GM19238 (cell line): ENCODE measurements at regions not wholly inside any gene's neighbourhood (a gene's known extent, or its start where the extent isn't known, plus 50 kb on each side); places are given as distances from the start of the nearest gene placed in this dataset.
"Not testable (repeated sequence)": the region's sequence is repeated elsewhere in the genome, so short reads cannot be mapped to it uniquely, and the experiment has no call there.

ENCODE experiments used
- DNase-seq: peaks from one replicate; pipeline ENCODE4 v3.0.0; 2011; ENCODE audit warnings: low spot score; ENCODE audit not compliant: insufficient read length

- no peak for DNase-seq
These were observed 196.2 kb upstream of the SMIM30 start for GRCh38 chr7:113314594-113314993.

DNA sequence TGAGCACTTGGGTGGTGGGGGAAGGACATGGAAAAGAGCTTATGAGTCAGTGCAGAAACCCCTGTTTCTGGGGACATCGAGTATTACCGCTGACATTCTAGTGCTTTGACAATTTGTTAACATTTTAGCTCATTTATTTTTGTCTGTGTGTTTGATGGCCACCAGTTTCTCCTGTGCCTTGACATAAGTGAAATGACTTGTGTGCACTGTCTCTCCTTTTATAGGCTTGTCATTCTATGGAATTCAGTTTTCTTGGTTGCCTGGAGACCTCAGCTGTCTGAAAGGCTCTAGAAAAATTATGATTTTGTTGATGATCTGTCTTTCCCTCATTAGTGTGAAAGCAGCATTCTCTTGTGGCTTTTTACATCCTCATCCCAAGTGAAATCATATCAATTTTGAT lies 190.0 kb upstream of the SMIM30 start:
- DNase-seq, result no peak

DNA sequence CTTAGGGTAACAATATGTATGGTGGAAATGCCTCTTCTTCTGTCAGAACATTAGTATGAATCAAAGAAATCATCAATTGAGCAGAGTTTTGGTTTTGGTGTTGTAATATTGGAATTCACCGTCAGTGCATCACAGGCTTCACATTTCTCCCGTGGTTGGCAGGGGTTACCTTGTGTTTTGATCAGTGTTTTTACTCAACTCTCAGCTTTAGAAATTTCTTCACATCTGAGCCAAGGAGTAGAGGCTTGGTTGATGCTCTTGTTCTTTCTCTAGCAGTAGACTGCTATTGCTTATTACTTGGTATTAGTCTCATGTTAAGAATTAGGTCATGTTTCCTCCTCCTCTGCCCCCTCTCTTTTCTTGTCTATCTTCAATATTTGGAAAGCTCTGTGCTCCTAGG lies 188.8 kb upstream of the SMIM30 start:
- no peak for DNase-seq

DNA sequence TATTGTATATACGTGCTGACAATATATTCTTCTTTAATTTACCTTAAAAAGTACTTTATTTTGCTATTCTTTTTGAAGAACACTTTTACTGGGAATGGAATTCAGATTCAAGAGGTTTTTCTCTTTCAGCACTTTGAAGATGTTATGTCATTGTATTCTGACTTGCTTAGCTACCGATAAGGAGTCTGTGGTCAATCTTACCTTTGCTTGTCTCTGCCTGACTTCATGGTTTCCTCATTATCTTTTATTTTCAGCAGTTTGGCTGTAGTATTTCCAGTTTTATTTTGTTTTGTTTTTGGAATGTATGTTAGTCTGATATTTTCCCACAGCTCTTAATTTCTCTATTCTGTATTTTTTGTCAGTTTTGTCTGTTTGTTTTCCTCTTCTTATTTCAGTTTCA lies 187.9 kb upstream of the SMIM30 start:
- DNase-seq, result no peak

GRCh38 chr7:113304104-113304503 lies 185.8 kb upstream of the SMIM30 start:
- DNase-seq, result no peak

DNA sequence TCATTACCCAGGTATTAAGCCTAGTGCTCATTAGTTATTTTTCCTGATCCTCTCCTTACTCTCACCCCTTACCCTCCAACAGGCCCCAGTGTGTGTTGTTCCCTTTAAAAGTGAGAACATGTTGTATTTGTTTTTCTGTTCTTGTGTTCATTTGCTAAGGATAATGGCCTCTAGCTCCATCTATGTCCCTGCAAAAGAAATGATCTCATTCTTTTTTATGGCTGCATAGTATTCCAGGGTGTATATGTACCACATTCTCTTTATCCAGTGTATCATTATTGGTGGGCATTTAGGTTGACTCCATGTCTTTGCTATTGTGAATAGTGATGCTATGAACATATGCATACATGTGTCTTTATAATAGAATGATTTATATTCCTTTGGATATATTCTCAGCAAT lies 185.0 kb upstream of the SMIM30 start:
- DNase-seq, result not testable (repeated sequence)

DNA sequence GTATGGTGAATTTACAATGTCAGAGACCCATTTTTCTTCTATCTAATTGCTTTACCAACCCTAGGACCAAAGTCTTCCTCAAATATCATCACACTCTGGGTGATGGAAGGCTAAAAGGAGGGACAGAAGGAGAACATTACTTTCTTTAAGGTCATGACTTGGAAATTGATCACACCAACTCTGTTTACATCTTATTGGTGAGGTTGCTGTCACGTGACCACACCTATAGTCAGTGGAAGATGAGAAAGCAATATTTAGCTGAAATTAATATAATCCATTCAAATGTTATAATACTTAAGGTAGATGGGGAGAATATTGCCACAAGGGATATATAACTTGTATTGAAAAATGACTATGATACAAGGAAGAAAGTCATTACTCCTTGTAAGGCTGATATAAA lies 183.6 kb upstream of the SMIM30 start:
- no peak for DNase-seq

- no peak for DNase-seq
These were observed 182.8 kb upstream of the SMIM30 start for GRCh38 chr7:113301141-113301540.

GRCh38 chr7:113299748-113300147 lies 181.4 kb upstream of the SMIM30 start:
- DNase-seq, result no peak

- no peak for DNase-seq
These were observed 180.1 kb upstream of the SMIM30 start for GRCh38 chr7:113298501-113298900.

- no peak for DNase-seq
These were observed 176.4 kb upstream of the SMIM30 start for GRCh38 chr7:113294750-113295149.

DNA sequence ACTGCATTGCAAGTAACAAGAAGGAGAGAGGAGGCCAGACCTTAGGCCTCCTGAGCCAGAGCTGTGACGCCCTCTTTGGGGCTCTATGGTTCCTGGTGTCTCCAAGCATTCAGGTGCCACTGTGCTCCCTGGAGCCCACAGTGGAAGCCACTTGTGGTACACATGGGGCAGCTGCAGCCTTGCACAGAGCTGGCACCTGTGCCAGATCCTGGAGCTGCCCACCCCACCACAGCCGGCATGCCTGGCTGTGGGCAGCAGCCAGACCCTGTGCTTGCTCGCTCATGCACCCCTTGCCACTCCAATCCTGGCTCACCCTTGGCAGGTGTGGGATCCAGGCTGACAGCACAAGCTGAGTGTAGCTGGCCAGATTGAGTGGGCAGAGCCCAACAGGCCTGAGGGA lies 173.8 kb upstream of the SMIM30 start:
- DNase-seq, result no peak

- no peak for DNase-seq
These were observed 172.7 kb upstream of the SMIM30 start for GRCh38 chr7:113291058-113291457.

DNA sequence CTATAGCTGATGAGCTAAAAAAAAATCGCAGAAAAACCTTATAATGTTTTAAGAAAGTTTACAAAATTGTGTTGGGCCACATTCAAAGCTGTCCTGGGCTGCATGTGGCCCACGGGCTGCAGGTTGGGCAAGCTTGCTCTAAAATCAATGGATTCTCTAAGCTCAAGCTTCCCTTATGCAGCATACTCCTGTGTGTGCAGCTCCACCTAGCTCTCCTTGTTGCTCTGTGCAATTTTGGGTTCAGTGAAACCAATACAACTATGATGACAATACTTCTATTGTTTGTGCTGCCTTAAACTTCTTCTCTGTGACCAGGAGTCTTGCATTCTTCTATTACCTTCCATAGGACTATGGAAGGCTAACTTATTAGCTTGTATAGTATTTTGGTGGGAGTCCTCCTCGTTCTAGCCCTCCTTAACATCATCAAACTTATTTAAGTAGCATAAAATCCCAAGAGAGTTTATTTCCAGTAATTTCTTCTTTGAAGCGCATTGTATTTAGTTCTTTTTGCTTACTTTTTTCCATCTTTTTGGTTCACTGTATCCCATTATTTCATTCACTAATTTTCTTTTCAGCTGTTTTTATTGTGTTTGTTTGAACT lies 170.9 kb upstream of the SMIM30 start:
- no peak for DNase-seq

DNA sequence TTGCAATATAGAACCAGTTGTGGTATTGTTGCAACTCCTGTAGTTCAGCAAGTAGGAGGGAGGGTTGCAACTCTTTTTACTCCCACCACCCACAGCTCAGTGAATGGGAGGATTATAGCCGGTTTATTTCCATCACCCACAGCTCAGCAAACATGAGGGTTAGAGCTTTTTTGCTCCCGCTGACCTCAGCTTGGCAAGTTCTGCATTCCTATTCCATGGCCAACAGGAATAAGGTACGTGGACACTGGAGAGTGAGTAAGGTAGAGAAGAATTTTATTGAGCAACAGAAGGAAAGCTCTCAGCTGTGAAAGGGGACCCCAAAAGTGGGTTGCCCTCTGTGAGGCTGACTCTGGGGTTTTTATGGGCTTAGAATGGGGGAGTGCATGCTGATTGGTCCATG lies 167.1 kb upstream of the SMIM30 start:
- no peak for DNase-seq

GRCh38 chr7:113283861-113284260 lies 165.5 kb upstream of the SMIM30 start:
- no peak for DNase-seq

- DNase-seq, result no peak
These were observed 164.5 kb upstream of the SMIM30 start for GRCh38 chr7:113282875-113283274.

- no peak for DNase-seq
These were observed 162.9 kb upstream of the SMIM30 start for GRCh38 chr7:113281223-113281622.

DNA sequence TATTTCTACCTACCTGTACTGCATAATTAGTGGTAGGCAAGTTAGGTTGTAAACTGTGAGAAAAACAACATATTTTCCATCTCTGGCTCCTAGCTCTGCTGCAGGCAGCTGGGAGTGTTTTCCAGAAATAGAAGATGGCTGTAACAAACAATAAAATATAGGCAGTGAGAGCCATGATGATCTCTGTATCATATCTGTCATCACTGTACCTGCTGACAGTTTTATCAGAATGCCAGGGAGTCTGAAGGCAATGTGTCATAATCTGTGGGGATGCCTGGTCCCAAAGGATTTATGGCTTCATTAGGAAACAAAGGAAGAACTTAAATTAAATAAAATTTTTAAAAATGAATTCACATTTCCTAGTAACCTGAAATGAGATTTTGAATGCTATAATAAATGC lies 160.9 kb upstream of the SMIM30 start:
- no peak for DNase-seq

GRCh38 chr7:113270790-113271189 lies 152.4 kb upstream of the SMIM30 start:
- no peak for DNase-seq

DNA sequence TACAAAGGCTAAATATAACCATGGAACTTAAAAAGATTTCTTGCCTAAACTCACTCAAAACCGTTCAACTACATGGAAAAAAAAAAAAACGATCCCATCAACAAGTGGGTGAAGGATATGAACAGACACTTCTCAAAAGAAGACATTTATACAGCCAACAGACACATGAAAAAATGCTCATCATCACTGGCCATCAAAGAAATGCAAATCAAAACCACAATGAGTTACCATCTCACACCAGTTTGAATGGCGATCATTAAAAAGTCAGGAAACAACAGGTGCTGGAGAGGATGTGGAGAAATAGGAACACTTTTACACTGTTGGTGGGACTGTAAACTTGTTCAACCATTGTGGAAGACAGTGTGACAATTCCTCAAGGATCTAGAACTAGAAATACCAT lies 151.2 kb upstream of the SMIM30 start:
- DNase-seq, result not testable (repeated sequence)

- no peak for DNase-seq
These were observed 150.4 kb upstream of the SMIM30 start for GRCh38 chr7:113268757-113269156.

DNA sequence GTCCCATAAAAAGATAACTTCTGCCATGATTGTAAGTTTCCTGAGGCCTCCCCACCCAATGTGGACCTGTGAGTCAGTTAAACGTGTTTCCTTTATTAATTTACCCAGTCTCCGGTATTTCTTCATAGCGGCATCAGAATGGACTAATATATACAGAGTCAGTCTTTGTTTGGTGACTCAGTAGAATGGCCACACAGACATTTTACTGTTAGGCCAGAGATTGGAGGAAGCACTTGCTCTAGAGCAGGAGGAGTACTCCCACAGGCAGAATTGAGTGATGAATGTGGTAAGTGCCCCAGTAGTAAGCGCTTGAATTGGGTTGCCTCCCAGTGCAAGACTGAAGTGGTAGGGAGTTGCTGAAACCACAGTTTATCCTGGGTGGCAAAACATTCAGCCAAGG lies 149.5 kb upstream of the SMIM30 start:
- DNase-seq, result no peak

GRCh38 chr7:113267271-113267670 lies 148.9 kb upstream of the SMIM30 start:
- DNase-seq, result no peak
